GM19467 (cell line): ENCODE measurements at regions not wholly inside any gene's neighbourhood (a gene's known extent, or its start where the extent isn't known, plus 50 kb on each side); places are given as distances from the start of the nearest gene placed in this dataset.
"Not testable (repeated sequence)": the region's sequence is repeated elsewhere in the genome, so short reads cannot be mapped to it uniquely, and the experiment has no call there.

Experiments used
- ATAC-seq: cut with Tn5 transposase; IDR thresholded peaks from one replicate; pipeline ENCODE4 v1.9.1; 2021; ENCODE audit warnings: mild to moderate bottlenecking, moderate library complexity; ENCODE audit not compliant: unreplicated experiment

- ATAC-seq, result no peak
Observed at GRCh38 chr7:130845581-130846085, 111.6 kb upstream of the KLF14 start.

- no peak for ATAC-seq
Observed at GRCh38 chr7:130849604-130850003, 115.6 kb upstream of the KLF14 start.

GRCh38 chr7:130850956-130851355 is 116.9 kb upstream of the KLF14 start:
- ATAC-seq, result no peak

DNA sequence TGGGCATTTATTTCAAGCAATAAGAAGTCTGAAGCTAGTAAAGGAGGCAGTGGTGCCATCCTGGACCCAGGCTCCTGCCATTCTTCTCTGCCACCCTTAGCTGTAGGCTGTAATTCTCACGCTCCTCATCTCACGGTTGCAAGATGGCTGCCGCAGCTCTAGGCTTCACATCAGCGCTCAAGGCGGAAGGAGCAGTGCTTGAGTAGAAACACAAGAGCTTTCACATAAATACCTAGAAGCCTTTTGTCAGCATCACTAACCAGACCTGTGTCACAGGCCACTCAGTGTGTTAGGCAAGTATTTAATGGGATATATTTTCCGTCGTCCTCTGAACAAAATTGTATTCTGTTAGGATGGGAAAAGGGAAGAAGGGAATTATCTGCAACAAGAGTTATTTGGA is 118.9 kb upstream of the KLF14 start:
- no peak for ATAC-seq

GRCh38 chr7:130853503-130854279 is 119.7 kb upstream of the KLF14 start:
- no peak for ATAC-seq

- ATAC-seq, result no peak
Observed at GRCh38 chr7:130854481-130854880, 120.5 kb upstream of the KLF14 start.

DNA sequence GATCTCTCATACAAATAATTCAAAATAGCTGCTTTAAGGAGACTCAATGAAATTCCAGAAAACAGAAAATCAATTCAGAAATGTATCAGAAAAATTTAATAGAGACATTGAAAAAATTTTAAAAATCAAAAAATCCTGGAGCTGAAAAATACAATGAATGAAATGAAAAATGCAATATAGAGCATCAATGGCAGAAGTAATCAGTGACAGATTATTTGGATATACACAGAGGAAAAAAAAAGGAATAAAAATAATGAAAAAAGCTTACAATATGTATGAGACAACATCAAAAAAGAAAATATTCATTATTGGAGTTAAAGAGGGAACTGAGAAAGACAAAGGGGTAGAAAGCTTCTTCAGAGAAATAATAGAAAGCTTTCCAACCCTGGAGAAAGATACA is 122.9 kb upstream of the KLF14 start:
- ATAC-seq, result no peak

DNA sequence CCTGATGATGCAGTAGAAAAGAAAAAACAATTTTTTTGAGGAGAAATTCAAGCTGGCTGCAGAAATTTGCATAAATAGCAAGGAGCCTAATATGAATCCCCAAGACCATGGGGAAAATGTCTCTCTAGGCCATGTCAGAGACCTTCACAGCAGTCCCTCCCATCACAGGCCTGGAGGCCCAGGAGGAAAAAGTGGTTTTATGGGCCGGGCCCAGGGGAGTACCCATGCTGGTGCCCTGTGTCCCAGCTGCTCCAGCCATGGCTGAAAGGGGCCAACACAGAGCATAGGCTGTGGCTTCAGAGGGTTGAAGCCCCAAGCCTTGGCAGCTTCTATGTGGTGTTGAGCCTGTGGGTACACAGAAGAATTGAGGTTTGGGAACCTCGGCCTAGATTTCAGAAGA is 126.8 kb upstream of the KLF14 start:
- not testable (repeated sequence) for ATAC-seq

DNA sequence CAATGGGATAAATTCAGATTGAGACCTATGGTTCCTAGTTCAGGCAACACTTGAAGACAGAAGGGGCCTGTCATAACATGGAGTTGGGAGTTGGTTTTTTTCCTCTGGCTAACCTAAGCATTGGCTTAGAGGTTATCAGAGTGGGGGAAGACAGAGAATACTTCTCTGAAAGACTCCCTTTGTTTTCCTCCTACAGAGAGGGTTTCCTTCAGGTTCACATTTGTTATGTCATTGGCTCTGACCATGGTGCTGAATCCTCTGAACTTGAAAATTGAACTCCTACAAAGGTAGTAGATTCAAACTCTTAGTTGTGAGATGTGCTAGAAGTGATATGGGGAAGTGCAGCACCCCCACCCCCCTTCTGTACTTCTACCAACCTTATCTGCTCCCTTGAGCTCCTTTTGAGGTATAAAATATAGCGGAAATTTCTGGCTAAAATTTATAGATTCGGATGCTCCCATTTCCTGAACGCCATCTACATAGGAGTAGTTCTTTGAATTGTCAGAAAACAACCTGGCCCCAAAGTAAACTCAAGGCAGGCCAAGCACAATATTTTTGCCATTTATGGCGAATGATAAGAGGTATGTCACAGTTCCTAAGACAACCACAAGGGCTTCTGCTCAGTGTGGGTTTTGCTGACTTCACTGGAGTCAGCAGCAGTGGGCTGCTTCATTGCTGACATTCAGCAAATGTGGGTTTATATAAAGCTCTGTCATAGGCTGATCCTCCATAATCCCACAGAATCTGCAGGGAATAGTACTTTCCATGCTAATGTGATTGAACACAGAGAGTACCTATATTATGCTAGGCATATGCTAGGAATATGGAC is 131.6 kb upstream of the KLF14 start:
- ATAC-seq, result no peak

DNA sequence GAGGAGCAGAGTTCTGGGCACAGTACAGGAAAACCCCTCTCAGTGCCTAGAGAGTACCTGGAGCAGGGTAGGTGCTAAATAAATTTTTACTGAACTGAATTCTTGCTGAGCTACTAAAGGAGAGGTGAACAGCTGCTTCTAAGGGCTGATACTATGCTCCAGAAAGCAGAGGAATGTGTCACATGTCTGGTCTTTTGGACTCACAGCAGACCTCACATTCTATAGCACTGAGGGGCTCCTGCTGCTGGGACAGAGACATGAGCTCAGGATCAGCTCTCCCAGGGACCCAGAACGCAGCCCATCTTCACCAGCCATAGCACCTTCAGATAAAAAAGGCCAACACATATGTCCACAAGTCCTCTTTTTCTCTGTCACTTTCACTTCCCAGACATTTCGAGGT is 133.0 kb upstream of the KLF14 start:
- ATAC-seq, result no peak

DNA sequence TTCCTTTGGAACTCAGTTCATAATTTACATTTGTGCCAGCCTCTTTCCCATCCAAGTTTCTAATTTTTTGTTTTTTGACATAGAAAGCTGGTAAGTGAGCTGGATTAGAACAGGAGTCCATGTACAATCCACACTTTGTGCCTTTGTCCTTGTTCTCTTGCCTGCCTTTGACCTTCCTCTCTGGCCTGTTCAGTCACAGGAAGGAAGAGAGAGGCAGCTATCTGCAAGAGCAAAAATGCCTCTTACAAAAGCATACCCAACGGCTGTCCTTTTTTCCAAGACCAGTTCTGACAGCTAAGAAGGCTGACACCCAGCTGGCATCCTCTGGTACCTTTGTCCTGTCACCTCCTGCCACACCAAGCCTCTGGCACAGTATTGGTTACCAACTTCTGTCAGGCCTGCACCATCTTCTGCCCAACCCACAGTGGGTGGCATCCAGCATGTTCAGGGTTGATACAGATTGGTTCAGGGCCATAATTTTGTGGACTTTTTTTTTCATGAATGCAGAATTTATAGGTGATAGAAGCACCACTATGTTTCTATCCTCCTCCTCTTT is 133.7 kb upstream of the KLF14 start:
- ATAC-seq, result no peak

DNA sequence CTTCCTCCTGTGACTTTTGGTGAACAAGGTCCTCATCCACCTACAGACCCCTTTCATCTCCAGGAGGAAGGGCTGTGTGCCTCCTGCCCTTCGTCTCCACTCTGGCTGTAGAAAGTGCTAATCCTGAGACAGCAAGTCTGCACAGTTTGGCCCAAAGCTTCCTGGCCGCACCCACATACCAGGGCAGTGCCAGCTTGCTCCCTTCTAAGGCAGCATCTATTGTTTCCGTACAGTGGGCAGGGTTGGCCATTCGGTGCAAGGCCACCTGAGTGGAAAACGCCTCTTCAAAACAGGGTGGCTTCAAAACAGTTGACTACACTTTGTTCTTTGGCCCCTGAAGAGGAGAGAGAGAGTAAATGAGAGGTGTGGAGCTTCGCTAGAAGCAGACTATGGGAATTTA is 134.1 kb upstream of the KLF14 start:
- ATAC-seq, result no peak

- no peak for ATAC-seq
Observed at GRCh38 chr7:130869918-130870317, 135.9 kb upstream of the KLF14 start.

- ATAC-seq, result no peak
Observed at GRCh38 chr7:130872341-130872740, 138.3 kb upstream of the KLF14 start.

GRCh38 chr7:130872756-130873448 is 138.9 kb upstream of the KLF14 start:
- no peak for ATAC-seq

DNA sequence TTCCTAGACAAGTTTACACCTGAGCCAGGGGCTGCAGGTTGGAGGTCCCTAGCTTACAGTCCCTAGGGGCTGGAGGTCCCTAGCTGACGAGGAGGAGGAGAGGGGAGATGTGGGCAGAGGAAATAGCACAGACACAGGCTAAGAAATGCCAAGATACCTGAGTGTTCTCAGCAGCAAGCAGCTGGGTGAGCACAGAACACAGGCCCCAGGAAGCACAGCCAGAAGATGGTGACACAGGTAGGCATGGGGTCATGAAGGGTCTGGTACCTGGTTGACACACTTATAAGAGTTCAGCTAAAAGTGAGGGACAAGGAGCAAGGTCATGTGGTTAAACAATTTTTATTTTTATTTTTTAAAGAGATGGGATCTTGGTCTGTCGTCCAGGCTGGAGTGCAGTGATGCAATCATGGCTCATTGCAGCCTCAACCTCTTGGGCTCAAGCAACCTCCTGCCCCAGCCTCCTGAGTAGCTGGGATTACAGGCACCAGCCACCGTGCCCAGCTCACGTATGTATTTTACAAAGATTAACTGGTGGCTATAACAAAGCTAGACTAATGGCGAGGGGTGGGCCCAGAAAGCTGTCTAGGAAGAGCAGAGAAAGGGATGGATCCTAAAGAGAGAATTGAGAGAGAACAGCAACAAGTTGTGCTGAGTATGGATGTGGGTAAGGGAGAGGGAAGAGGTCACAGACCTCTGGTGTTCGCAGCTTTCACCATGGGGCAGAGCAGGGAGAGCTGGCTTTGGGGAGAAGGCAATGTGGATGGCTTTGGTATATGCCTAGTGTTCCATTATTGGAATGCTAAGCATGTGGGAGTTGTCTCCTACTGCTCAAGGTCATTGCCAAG is 140.3 kb upstream of the KLF14 start:
- ATAC-seq, result no peak

- no peak for ATAC-seq
Observed at GRCh38 chr7:130875265-130875741, 141.3 kb upstream of the KLF14 start.

GRCh38 chr7:130875901-130876300 is 141.9 kb upstream of the KLF14 start:
- ATAC-seq, result no peak

DNA sequence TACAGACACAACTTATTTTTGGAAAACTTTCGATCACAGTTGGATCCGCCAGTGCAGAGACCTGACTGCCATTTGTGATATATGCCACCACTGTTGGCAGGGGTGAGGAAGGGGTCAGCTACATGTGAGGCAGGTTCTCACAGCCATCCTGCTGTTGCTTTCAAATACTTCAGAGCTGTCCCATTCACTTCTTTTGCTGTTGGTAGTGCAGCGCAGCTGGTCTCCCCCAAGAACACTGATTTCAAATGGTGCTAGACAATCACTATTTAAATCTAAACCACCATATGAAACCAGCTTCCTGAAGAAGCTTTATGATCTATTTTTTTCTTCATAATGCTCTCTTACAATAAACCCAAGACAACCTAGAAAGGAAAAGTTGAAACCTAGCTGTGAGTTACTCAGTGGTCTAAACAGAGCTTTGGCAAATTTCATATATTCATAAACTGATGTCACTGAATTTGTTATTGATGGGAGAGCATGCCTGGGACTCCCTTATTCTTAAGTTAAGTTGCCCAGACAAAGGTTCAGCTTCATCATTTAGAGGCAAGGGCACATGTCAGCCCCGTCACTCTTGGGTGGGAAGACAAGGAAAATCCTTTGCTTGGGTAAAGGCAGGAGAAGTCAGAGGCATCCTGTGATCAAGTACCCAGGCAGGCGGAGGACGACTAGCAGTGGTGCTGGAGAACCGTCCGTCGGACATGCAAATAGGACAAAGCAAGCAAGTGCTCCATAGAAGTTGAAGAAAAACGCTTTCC is 143.4 kb upstream of the KLF14 start:
- ATAC-seq, result no peak

GRCh38 chr7:130877991-130878305 is 143.9 kb upstream of the KLF14 start:
- no peak for ATAC-seq
